ENCODE measurements at regions not wholly inside any gene's neighbourhood (a gene's known extent, or its start where the extent isn't known, plus 50 kb on each side); places are given as distances from the start of the nearest gene placed in this dataset.

- TF ChIP-seq CTCF (IDR thresholded peaks at IDR 0.05; ENCODE audit: unreplicated experiment): no peak
- no peak for DNase-seq (ENCODE audit: low spot score, unreplicated experiment)
- no peak overlapping the region for H3K27ac Mint-ChIP-seq
- H3K27me3 Mint-ChIP-seq: peaks cover 33% of the 10 kb centered on the region
- H3K4me3 Mint-ChIP-seq (ENCODE audit: low read depth): no peak overlapping the region
- H3K36me3 Mint-ChIP-seq (ENCODE audit: insufficient read depth): no peaks in the 10 kb centered on the region
- H3K4me1 Mint-ChIP-seq (ENCODE audit: low read depth): no peaks in the 10 kb centered on the region
- no peaks in the 10 kb centered on the region for H3K9me3 Mint-ChIP-seq (ENCODE audit: low read depth)
These were observed 70.9 kb upstream of the CHST15 start for GRCh38 chr10:124164264-124164663.

- DNase-seq (ENCODE audit: low spot score, unreplicated experiment): no peak
- Mint-ChIP-seq H3K36me3 (ENCODE audit: insufficient read depth) (no peaks in the 10 kb centered on the region), H3K4me1 (ENCODE audit: low read depth) (no peaks in the 10 kb centered on the region), H3K27ac (no peak overlapping the region), H3K27me3 (peaks cover 38% of the 10 kb centered on the region), H3K4me3 (ENCODE audit: low read depth) (no peak overlapping the region), H3K9me3 (ENCODE audit: low read depth) (peaks cover 1% of the 10 kb centered on the region)
- no peak for TF ChIP-seq CTCF (IDR thresholded peaks at IDR 0.05; ENCODE audit: unreplicated experiment)
These were observed 69.5 kb upstream of the CHST15 start for GRCh38 chr10:124162774-124163354.

GRCh38 chr10:124162136-124162535 is 68.7 kb upstream of the CHST15 start:
- Mint-ChIP-seq H3K27ac (peak overlapping the region; percentile 40), H3K4me3 (ENCODE audit: low read depth) (no peak overlapping the region), H3K4me1 (ENCODE audit: low read depth) (no peaks in the 10 kb centered on the region), H3K36me3 (ENCODE audit: insufficient read depth) (no peaks in the 10 kb centered on the region), H3K27me3 (peaks cover 41% of the 10 kb centered on the region), H3K9me3 (ENCODE audit: low read depth) (peaks cover 5% of the 10 kb centered on the region)
- no peak for DNase-seq (ENCODE audit: low spot score, unreplicated experiment)
- no peak for TF ChIP-seq CTCF (IDR thresholded peaks at IDR 0.05; ENCODE audit: unreplicated experiment)

GRCh38 chr10:124161601-124162000 is 68.2 kb upstream of the CHST15 start:
- H3K4me1 Mint-ChIP-seq (ENCODE audit: low read depth): no peaks in the 10 kb centered on the region
- H3K9me3 Mint-ChIP-seq (ENCODE audit: low read depth): peaks cover 5% of the 10 kb centered on the region
- no peak overlapping the region for H3K27ac Mint-ChIP-seq
- H3K36me3 Mint-ChIP-seq (ENCODE audit: insufficient read depth): no peaks in the 10 kb centered on the region
- no peak for TF ChIP-seq CTCF (IDR thresholded peaks at IDR 0.05; ENCODE audit: unreplicated experiment)
- H3K27me3 Mint-ChIP-seq: peaks cover 37% of the 10 kb centered on the region
- no peak for DNase-seq (ENCODE audit: low spot score, unreplicated experiment)
- no peak overlapping the region for H3K4me3 Mint-ChIP-seq (ENCODE audit: low read depth)

- no peak for TF ChIP-seq CTCF (IDR thresholded peaks at IDR 0.05; ENCODE audit: unreplicated experiment)
- H3K27me3 Mint-ChIP-seq: peaks cover 37% of the 10 kb centered on the region
- H3K9me3 Mint-ChIP-seq (ENCODE audit: low read depth): peaks cover 5% of the 10 kb centered on the region
- peaks cover 2% of the 10 kb centered on the region for H3K4me1 Mint-ChIP-seq (ENCODE audit: low read depth)
- no peaks in the 10 kb centered on the region for H3K36me3 Mint-ChIP-seq (ENCODE audit: insufficient read depth)
- no peak overlapping the region for H3K27ac Mint-ChIP-seq
- no peak for DNase-seq (ENCODE audit: low spot score, unreplicated experiment)
- no peak overlapping the region for H3K4me3 Mint-ChIP-seq (ENCODE audit: low read depth)
These were observed 67.7 kb upstream of the CHST15 start for GRCh38 chr10:124160943-124161582.
